AG09309 (cell line): ENCODE measurements at regions not wholly inside any gene's neighbourhood (a gene's known extent, or its start where the extent isn't known, plus 50 kb on each side); places are given as distances from the start of the nearest gene placed in this dataset.

Source experiments
- DNase-seq: peaks from one replicate; pipeline ENCODE4 v3.0.0-alpha.2; 2010; ENCODE audit warnings: low read depth
- H3K4me3 ChIP-seq: 2 replicates; pipeline ENCODE4 v1.5.1; 2011; ENCODE audit warnings: mild to moderate bottlenecking, low read depth, low read length, moderate library complexity; ENCODE audit not compliant: control insufficient read depth
- TF ChIP-seq, protein P1 (sequence below): IDR thresholded peaks from 2 replicates; pipeline ENCODE4 v1.5.1; 2011; ENCODE audit warnings: mild to moderate bottlenecking, low read depth, low read length, inconsistent platforms; ENCODE audit not compliant: insufficient read depth, control insufficient read depth; ENCODE audit errors: missing control alignments

DNA sequence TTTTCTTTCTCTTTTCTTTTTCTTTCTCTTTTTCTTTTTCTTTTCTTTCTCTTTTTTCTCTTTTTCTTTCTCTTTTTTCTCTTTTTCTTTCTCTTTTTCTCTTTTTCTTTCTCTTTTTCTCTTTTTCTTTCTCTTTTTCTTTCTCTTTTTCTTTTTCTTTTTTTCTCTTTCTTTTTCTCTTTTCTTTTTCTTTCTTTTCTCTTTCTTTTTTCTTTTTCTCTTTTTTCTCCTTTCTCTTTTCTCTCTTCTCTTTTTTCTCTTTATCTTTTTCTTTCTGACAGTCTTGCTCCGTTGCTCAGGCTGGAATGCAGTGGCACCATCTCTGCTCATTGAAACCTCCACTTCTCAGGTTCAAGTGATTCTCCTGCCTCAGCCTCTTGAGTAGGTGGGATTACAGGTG lies 335.7 kb downstream of the SQOR start:
- TF ChIP-seq, protein P1, sequence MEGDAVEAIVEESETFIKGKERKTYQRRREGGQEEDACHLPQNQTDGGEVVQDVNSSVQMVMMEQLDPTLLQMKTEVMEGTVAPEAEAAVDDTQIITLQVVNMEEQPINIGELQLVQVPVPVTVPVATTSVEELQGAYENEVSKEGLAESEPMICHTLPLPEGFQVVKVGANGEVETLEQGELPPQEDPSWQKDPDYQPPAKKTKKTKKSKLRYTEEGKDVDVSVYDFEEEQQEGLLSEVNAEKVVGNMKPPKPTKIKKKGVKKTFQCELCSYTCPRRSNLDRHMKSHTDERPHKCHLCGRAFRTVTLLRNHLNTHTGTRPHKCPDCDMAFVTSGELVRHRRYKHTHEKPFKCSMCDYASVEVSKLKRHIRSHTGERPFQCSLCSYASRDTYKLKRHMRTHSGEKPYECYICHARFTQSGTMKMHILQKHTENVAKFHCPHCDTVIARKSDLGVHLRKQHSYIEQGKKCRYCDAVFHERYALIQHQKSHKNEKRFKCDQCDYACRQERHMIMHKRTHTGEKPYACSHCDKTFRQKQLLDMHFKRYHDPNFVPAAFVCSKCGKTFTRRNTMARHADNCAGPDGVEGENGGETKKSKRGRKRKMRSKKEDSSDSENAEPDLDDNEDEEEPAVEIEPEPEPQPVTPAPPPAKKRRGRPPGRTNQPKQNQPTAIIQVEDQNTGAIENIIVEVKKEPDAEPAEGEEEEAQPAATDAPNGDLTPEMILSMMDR = no peak
- no peak for DNase-seq
- H3K4me3 ChIP-seq = no peak overlapping the region

DNA sequence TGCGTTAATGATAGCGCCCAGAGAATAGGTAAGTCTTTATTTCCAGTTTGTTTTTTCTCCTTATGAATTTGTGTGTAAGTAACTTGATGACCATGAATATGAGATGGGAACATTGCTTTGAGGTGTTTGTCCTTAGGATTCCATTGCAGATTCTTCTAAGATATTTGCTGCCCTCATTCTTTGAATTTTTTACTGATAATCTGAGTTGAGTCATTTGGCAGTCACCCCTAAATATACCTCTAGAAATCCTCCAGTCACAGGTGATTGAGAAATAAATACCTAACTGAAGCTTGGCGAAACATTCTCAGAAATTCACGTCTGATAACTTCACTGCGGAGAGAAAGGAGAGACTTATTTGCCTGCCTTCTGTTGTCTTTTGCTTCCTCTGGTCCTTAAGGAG lies 345.5 kb downstream of the SQOR start:
- no peak overlapping the region for H3K4me3 ChIP-seq
- no peak for DNase-seq
- TF ChIP-seq, protein P1 = no peak

DNA sequence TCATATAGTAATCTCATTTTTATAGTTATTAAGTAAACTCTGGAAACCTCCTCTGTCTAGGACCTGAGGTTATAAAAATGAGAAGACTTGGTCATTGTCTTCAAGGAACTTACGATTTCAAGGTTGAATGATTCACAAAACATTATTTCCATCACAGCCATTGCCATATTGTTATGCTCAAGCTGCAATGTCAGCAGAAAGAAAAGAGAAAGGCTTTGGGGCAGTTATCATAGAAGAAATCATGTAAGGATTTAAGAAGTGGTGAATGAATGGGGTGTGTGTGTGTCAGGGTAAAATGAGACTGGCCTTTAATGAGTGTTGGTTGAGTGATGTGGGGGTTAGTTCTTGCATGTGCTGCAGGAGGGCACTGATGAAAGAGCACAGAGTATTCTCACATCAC lies 346.8 kb downstream of the SQOR start:
- DNase-seq = no peak
- TF ChIP-seq, protein P1 = no peak
- H3K4me3 ChIP-seq = no peak overlapping the region

DNA sequence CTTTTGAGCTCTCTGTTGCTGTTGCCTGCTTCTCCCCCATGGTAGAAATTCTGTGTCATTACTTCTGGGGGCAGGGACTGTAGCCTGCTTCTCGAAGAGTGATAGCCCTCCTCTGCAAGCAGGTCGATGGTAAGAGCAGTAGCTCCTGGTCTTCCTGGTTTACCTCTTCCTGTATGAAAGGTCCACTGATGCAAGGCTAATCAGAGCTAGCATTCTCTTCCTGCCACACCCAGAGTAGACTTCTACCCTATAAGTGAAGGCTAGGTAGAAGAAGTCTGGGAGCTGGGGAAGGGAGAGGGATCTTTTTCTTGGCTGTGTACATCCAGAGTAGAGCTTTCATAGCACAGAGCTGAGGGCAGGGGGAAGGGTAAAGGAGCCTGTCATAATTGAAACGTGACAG lies 357.0 kb downstream of the SQOR start:
- H3K4me3 ChIP-seq = no peak overlapping the region
- TF ChIP-seq, protein P1 = no peak
- no peak for DNase-seq

DNA sequence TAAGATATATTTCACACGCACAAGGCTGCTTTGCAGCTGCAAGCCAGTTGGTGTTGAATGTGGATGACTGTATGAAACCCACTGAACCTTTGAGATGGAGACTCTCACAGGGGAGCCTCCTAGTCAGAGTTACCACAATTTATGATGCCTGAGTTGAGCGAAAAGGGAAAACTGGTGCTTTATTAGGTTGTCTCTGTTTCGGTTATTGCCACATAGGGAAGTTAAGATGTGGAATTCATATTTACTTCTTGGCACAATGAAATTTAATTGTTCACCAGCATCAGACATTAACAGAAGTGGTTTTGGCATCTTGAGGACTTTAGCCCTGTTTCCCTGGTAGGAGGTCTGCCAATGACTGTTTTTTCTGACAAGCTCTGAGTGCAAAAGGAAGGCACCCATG lies 358.2 kb downstream of the SQOR start:
- TF ChIP-seq, protein P1 = no peak
- no peak for DNase-seq
- no peak overlapping the region for H3K4me3 ChIP-seq

DNA sequence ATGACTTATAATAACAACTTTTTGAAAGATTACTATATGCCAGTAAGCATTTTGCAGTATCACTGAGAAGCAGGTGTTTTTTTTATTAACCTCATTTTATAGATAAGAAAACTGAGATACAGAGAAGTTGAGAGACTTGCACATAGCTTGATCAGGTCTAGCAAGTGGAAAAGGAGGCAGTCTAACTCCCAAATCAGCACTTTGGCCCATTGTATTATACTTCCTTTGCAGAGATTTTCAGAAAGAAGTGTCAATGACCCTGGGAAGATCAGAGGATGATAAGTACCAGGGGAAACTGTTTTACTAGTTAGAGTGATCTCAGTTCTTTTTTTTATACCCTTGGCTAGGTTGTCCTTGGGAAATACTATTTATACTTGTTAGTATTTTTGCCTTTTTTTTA lies 358.7 kb downstream of the SQOR start:
- no peak for DNase-seq
- no peak overlapping the region for H3K4me3 ChIP-seq
- TF ChIP-seq, protein P1 = no peak

DNA sequence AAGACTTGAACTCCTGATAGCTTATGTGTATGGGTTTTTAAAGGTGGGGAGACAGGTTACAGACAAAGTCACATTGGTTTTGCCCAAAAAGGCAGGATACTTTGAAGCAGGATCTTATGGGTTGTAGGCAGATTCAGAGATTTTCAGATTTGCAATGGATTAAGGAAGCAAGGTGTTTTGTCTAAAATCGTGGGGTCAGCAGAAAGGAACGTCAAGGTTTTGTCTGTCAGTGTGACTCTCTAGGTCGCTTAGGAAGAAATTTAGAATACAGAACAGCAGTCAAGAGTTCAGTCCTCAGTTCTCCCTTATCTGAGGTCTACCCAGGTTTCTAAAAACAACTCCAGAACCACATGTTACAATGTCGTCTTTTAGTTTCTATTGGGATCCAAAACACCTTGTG lies 361.0 kb downstream of the SQOR start:
- H3K4me3 ChIP-seq = no peak overlapping the region
- TF ChIP-seq, protein P1 = no peak
- no peak for DNase-seq
